Retinal pigment epithelial cell (primary cell): ENCODE measurements at regions not wholly inside any gene's neighbourhood (a gene's known extent, or its start where the extent isn't known, plus 50 kb on each side); places are given as distances from the start of the nearest gene placed in this dataset.
"Not testable (repeated sequence)": the region's sequence is repeated elsewhere in the genome, so short reads cannot be mapped to it uniquely, and the experiment has no call there.

Experiments used
- DNase-seq: peaks from one replicate; pipeline ENCODE4 v3.0.0-alpha.2; 2010; ENCODE audit warnings: low read depth
- H3K4me3 ChIP-seq: 2 replicates; pipeline ENCODE4 v1.5.1; 2011; ENCODE audit warnings: mild to moderate bottlenecking, low read length, control low read depth, moderate library complexity
- TF ChIP-seq, protein P1 (sequence below): conservative IDR thresholded peaks from 2 replicates; pipeline ENCODE4 v1.5.1; 2011; ENCODE audit warnings: low read depth, low read length, control low read depth, inconsistent platforms

- TF ChIP-seq, protein P1, sequence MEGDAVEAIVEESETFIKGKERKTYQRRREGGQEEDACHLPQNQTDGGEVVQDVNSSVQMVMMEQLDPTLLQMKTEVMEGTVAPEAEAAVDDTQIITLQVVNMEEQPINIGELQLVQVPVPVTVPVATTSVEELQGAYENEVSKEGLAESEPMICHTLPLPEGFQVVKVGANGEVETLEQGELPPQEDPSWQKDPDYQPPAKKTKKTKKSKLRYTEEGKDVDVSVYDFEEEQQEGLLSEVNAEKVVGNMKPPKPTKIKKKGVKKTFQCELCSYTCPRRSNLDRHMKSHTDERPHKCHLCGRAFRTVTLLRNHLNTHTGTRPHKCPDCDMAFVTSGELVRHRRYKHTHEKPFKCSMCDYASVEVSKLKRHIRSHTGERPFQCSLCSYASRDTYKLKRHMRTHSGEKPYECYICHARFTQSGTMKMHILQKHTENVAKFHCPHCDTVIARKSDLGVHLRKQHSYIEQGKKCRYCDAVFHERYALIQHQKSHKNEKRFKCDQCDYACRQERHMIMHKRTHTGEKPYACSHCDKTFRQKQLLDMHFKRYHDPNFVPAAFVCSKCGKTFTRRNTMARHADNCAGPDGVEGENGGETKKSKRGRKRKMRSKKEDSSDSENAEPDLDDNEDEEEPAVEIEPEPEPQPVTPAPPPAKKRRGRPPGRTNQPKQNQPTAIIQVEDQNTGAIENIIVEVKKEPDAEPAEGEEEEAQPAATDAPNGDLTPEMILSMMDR, result no peak
- DNase-seq, result no peak
- H3K4me3 ChIP-seq, result no peak overlapping the region
These were observed 1671.2 kb downstream of the OLFM4 start for GRCh38 chr13:54699831-54700230.

DNA sequence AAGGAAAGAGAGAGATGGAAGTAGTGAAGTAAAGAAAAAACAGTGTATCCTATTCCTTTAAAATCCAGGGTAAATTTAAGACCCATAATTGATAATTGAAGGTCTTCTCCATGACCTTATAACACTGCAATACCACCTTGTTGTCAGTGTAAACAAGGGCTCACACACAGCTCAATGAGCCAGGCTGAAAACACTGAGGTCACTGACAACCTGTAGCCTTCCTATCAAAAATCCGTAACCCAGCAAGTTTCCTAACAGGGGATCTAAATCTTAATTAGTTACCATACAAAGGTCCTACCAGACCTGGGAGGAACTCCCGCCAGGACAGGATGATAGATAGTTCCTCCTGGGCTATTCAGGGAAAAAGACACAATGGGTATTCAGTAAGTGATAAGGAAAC is 1677.1 kb downstream of the OLFM4 start:
- TF ChIP-seq, protein P1, result no peak
- no peak for DNase-seq
- H3K4me3 ChIP-seq, result no peak overlapping the region

GRCh38 chr13:54706336-54706735 is 1677.7 kb downstream of the OLFM4 start:
- no peak overlapping the region for H3K4me3 ChIP-seq
- DNase-seq, result no peak
- TF ChIP-seq, protein P1, result no peak

DNA sequence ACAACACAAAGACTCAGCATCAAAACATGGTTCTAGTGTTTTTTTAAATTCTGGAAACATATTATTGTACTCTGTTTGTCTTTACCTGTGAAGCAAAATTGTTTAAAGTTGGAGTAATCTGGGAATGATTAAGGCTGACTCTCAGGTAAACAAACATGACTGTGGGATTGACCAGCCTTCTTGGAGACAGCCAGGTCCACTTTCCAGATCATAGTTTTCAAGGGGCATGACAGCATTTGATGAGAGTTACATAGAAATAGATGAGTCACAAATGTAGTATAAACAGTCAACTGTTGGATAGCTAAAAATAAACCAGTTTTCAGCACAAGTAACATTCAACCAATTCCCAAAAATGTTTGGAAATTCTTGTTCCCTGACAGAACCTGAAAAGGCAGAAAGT is 1680.9 kb downstream of the OLFM4 start:
- TF ChIP-seq, protein P1, result no peak
- DNase-seq, result no peak
- no peak overlapping the region for H3K4me3 ChIP-seq

DNA sequence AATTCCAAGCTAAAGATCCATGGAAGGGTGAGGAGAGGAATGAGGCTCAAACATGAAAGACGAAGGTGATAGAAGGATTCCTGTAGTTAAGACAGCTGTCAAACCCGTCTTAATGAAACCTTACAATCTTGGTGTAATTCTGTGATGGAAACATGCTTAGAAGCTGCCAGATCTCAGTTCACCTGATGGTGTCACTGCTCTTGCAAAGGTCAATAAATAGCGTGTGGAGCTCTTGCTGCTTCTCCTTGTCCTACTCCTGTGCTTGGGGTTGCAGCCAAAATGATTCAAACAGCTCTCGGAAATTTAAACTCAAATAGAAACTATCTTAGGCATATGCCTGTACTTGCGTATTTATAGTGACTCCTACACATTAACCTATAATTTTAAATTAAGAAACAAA is 1705.0 kb downstream of the OLFM4 start:
- TF ChIP-seq, protein P1, result no peak
- no peak overlapping the region for H3K4me3 ChIP-seq
- no peak for DNase-seq

- DNase-seq, H3K4me3 ChIP-seq: not testable (repeated sequence)
These were observed 1708.6 kb downstream of the OLFM4 start for GRCh38 chr13:54737211-54737610.

GRCh38 chr13:54742984-54743383 is 1714.4 kb downstream of the OLFM4 start:
- H3K4me3 ChIP-seq, result no peak overlapping the region
- TF ChIP-seq, protein P1, result no peak
- DNase-seq, result no peak

GRCh38 chr13:54744747-54745146 is 1716.1 kb downstream of the OLFM4 start:
- TF ChIP-seq, protein P1, result no peak
- no peak for DNase-seq

More at GRCh38 chr13:54744747-54745146, 1716.1 kb downstream of the OLFM4 start:
- H3K4me3 ChIP-seq, result no peak overlapping the region
